Bronchial epithelial cell (primary cell): ENCODE measurements at regions not wholly inside any gene's neighbourhood (a gene's known extent, or its start where the extent isn't known, plus 50 kb on each side); places are given as distances from the start of the nearest gene placed in this dataset.
A peak's percentile ranks its signal among the peaks of the same experiment; 100 is the strongest.

Experiments used
- DNase-seq: peaks from one replicate; pipeline ENCODE4 v3.0.0-alpha.2; 2010; ENCODE audit warnings: low read depth
- FAIRE-seq: peaks from 2 replicates; lab custom pipeline; 2011; peaks lifted over from hg19 to GRCh38; lab: Jason Lieb, UNC
- H3K27me3 ChIP-seq: 2 replicates; pipeline ENCODE4 v1.5.1; 2011; ENCODE audit warnings: low read length; ENCODE audit not compliant: control insufficient read depth, insufficient read depth
- H3K36me3 ChIP-seq: 2 replicates; pipeline ENCODE4 v1.5.1; 2011; ENCODE audit warnings: low read length; ENCODE audit not compliant: control insufficient read depth, insufficient read depth
- H3K4me3 ChIP-seq: 2 replicates; pipeline ENCODE4 v1.5.1; 2011; ENCODE audit warnings: mild to moderate bottlenecking, low read depth, low read length, control low read depth
- TF ChIP-seq, protein P1 (sequence below): IDR thresholded peaks from 2 replicates; pipeline ENCODE4 v1.5.1; 2011; ENCODE audit warnings: mild to moderate bottlenecking, moderate library complexity, low read length, control low read depth, inconsistent platforms; ENCODE audit not compliant: insufficient read depth, severe bottlenecking

DNA sequence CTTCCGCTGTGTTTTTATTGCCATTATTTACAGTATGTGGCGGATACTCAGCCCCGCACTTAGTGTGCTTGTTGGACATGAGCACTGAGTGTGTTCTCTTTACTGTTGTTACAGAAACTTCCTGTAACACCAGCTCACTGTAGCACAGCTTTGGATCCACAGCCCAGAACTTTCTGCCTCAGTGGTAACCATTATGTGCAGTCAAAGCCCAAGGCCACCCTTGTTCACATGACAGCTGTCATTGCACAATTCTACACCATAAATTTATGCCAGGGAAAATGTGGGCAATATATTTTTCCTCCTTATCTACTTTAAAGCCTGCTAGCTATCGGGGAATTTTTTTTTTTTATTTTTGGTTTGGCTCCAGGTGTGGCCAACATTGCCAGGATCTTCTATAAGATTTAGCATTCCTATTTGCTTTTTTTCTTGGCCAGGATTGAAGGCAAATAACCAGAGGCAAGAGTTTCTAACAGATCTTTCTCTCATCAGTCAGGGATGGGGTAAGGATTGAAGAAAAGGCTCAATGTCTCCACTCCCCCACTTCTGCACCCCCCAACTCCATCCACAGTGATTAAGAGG is 176.0 kb upstream of the PELI2 start:
- DNase-seq (no peak), FAIRE-seq (no peak)
- Histone ChIP-seq H3K4me3 (no peak overlapping the region), H3K27me3 (no peaks in the 10 kb centered on the region), H3K36me3 (no peaks in the 10 kb centered on the region)
- TF ChIP-seq, protein P1, sequence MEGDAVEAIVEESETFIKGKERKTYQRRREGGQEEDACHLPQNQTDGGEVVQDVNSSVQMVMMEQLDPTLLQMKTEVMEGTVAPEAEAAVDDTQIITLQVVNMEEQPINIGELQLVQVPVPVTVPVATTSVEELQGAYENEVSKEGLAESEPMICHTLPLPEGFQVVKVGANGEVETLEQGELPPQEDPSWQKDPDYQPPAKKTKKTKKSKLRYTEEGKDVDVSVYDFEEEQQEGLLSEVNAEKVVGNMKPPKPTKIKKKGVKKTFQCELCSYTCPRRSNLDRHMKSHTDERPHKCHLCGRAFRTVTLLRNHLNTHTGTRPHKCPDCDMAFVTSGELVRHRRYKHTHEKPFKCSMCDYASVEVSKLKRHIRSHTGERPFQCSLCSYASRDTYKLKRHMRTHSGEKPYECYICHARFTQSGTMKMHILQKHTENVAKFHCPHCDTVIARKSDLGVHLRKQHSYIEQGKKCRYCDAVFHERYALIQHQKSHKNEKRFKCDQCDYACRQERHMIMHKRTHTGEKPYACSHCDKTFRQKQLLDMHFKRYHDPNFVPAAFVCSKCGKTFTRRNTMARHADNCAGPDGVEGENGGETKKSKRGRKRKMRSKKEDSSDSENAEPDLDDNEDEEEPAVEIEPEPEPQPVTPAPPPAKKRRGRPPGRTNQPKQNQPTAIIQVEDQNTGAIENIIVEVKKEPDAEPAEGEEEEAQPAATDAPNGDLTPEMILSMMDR = no peak

DNA sequence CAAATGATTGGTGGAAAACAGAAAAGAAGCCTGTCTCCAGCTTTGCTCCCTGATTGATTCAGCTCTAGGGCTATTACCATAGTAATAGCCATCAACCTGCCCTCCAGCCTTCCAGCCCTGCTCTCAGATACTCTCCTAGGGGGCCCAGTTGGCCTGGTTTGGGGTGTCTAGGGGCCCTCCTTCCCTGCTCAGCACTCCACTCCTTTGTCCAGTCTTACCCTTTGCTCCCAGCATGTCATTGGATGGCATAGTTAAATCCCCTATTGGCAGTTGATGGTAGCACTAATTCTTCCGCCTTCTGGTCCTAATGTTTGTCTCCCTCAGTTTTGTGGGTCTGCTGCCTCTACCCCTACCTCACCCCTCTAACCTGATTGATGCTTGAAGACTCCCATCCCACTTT is 175.4 kb upstream of the PELI2 start:
- TF ChIP-seq, protein P1 = no peak
- H3K27me3 ChIP-seq = no peaks in the 10 kb centered on the region
- FAIRE-seq (no peak), DNase-seq (no peak)
- H3K4me3 ChIP-seq = no peak overlapping the region
- H3K36me3 ChIP-seq = no peaks in the 10 kb centered on the region

DNA sequence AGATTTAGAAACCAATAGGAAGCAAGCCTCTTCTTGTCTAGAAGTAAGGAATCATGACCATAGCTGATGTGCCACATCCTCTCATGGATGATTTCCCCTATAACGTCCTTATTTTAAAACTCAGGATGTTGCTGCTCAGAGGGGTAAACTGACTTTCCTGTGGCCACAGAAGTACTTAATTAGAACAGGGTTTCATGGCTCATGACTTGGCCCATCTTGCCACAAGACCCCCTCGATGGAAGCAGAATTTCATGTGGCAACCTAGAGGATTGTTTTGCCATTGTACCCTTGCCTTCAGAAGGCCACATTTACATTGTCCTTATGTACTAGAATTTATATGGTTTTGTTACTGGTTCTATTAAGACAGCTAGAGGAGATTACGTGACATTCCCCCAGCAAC is 173.5 kb upstream of the PELI2 start:
- DNase-seq (no peak), FAIRE-seq (no peak)
- TF ChIP-seq, protein P1 = no peak
- Histone ChIP-seq H3K36me3 (no peaks in the 10 kb centered on the region), H3K4me3 (no peak overlapping the region), H3K27me3 (no peaks in the 10 kb centered on the region)

DNA sequence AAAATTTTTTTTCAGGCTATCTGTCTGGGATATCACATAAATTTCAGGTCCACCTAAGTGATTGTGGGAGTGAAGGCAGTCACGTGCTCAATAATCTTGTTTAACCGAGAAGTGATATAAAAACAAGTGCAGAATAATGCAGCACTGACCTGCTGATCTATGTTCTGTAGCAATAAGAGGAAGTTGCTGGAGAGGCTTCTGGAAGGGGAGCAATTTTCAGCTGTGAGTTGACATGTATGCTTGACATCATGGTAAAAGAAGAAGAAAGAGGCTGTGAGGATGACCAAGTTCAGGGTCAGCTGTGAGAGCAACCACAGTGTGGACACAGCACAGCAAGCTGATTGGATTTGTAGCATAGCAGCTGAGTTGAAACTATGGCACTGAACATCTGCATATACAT is 172.0 kb upstream of the PELI2 start:
- H3K36me3 ChIP-seq = no peaks in the 10 kb centered on the region
- TF ChIP-seq, protein P1 = no peak
- H3K27me3 ChIP-seq = no peaks in the 10 kb centered on the region
- DNase-seq (no peak), FAIRE-seq (no peak)
- H3K4me3 ChIP-seq = no peak overlapping the region

DNA sequence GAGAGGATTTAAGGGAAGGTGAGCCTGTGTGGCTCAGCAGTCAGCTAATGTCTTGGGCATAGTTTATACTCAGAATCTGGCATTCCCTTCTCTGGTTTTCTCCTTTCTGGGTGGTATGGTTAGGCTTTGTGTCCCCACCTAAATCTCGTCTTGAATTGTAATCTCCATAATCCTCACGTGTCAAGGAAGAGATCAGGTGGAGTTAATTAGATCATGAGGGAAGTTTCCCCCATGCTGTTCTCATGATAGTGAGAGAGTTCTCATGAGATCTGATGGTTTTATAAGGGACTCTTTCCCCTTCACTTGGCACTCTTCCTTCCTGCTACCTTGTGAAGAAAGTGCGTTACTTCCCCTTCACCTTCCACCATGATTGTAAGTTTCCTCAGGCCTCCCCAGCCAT is 169.8 kb upstream of the PELI2 start:
- TF ChIP-seq, protein P1 = no peak
- peak; percentile 13 for FAIRE-seq
- DNase-seq = no peak
- no peaks in the 10 kb centered on the region for H3K36me3 ChIP-seq
- no peaks in the 10 kb centered on the region for H3K27me3 ChIP-seq
- no peak overlapping the region for H3K4me3 ChIP-seq

DNA sequence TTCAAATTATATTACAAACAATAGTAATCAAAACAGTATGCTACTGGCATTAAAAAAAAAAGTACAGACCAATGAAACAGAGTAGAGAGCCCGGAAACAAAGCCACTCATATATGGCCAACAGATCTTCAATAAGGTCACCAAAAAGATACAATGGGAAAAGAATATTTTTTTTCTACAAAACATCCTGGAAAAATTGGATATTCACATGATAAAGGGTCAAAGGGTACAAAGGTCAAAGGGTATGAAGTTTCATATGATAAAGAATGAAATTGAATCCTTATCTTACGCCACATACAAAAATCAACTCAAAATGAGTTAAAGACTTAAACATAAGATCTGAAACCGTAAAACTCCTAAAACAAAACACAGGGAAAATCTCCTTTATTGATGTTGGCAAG is 168.5 kb upstream of the PELI2 start:
- H3K27me3 ChIP-seq = peaks cover 4% of the 10 kb centered on the region

More for the DNA sequence above, 168.5 kb upstream of the PELI2 start:
- TF ChIP-seq, protein P1 = no peak
- no peak overlapping the region for H3K4me3 ChIP-seq
- no peaks in the 10 kb centered on the region for H3K36me3 ChIP-seq
- DNase-seq (no peak), FAIRE-seq (no peak)
